Ascending aorta (tissue), 2 donors: ENCODE measurements at regions not wholly inside any gene's neighbourhood (a gene's known extent, or its start where the extent isn't known, plus 50 kb on each side); places are given as distances from the start of the nearest gene placed in this dataset.

Experiments
- DNase-seq, 2 donors: peaks; one replicate each; pipeline ENCODE4 v3.0.0-alpha.2; 2019; ENCODE audit warnings: low spot score in 2 of 2
- H3K27ac ChIP-seq, 2 donors: fragments of 200-600 bp; sonication (generic); one replicate each; pipeline ENCODE4 v1.5.1; 2016 to 2017; ENCODE audit warnings: mild to moderate bottlenecking in 1 of 2
- H3K27me3 ChIP-seq: fragments of 200-600 bp; sonication (generic); one replicate; pipeline ENCODE4 v1.5.1; 2017
- H3K36me3 ChIP-seq, 2 donors: fragments of 200-600 bp; sonication (generic); one replicate each; pipeline ENCODE4 v1.5.1; 2016
- H3K4me1 ChIP-seq, 2 donors: fragments of 200-600 bp; sonication (generic); one replicate each; pipeline ENCODE4 v1.5.1; 2016 to 2017; ENCODE audit warnings: mild to moderate bottlenecking in 1 of 2
- H3K4me3 ChIP-seq, 2 donors: fragments of 200-600 bp; sonication (generic); one replicate each; pipeline ENCODE4 v1.5.1; 2016 to 2017; ENCODE audit warnings: mild to moderate bottlenecking in 1 of 2
- H3K9me3 ChIP-seq, 2 donors: fragments of 200-600 bp; sonication (generic); one replicate each; pipeline ENCODE4 v1.5.1; 2016
- intact Hi-C: fragments of 100-400 bp; cut with DNase I; formaldehyde crosslinking; loops from one replicate; pipeline ENCODE4 v1.15.1; 2023
- TF ChIP-seq, protein P1 (sequence below), 3 experiments: fragments of 200-600 bp in 2 of 3; fragments of 450-650 bp in 1 of 3; sonication (generic) in 2 of 3; IDR thresholded peaks; one replicate each; pipeline ENCODE4 v1.5.1; 2016 to 2019; ENCODE audit warnings: antibody characterized with exemption in 3 of 3, mild to moderate bottlenecking in 1 of 3, moderate library complexity in 1 of 3

GRCh38 chr12:127389923-127390322, 877.0 kb upstream of the TMEM132C start:
- Histone ChIP-seq H3K27ac (no peak overlapping the region), H3K4me3 (no peak overlapping the region), H3K4me1 (no peaks in the 10 kb centered on the region), H3K36me3 (no peaks in the 10 kb centered on the region), H3K27me3 (no peaks in the 10 kb centered on the region), H3K9me3 (no peaks in the 10 kb centered on the region)
- TF ChIP-seq, protein P1, sequence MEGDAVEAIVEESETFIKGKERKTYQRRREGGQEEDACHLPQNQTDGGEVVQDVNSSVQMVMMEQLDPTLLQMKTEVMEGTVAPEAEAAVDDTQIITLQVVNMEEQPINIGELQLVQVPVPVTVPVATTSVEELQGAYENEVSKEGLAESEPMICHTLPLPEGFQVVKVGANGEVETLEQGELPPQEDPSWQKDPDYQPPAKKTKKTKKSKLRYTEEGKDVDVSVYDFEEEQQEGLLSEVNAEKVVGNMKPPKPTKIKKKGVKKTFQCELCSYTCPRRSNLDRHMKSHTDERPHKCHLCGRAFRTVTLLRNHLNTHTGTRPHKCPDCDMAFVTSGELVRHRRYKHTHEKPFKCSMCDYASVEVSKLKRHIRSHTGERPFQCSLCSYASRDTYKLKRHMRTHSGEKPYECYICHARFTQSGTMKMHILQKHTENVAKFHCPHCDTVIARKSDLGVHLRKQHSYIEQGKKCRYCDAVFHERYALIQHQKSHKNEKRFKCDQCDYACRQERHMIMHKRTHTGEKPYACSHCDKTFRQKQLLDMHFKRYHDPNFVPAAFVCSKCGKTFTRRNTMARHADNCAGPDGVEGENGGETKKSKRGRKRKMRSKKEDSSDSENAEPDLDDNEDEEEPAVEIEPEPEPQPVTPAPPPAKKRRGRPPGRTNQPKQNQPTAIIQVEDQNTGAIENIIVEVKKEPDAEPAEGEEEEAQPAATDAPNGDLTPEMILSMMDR (IDR thresholded peaks at IDR 0.05) = no peak
- intact Hi-C loops = no loop called here
- DNase-seq = no peak

DNA sequence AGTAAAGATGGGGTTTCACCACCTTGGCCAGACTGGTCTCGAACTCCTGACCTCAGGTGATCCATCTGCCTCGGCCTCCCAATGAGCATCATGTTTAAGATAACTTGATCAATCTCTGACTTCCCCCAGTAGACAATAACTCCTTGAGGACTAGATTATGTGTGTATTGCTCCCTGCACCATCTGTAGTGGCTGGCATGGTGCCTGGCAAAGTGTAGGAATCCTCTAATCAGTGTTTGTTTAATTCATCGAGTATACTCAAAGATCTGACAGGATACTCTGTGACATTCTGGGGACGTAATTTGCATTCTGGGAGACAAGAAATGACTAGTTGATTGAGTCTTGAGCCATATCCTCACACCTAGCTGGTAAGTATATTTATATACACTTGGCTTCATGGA, 873.5 kb upstream of the TMEM132C start:
- DNase-seq = no peak
- Histone ChIP-seq H3K4me3 (no peak overlapping the region), H3K36me3 (no peaks in the 10 kb centered on the region), H3K4me1 (no peaks in the 10 kb centered on the region), H3K27me3 (no peaks in the 10 kb centered on the region), H3K27ac (no peak overlapping the region), H3K9me3 (no peaks in the 10 kb centered on the region)
- TF ChIP-seq, protein P1 (IDR thresholded peaks at IDR 0.05) = no peak
- intact Hi-C loops = no loop called here

- no peak for DNase-seq
- H3K36me3 ChIP-seq = no peaks in the 10 kb centered on the region
- no peaks in the 10 kb centered on the region for H3K4me1 ChIP-seq
- TF ChIP-seq, protein P1 (IDR thresholded peaks at IDR 0.05) = no peak
- no peak overlapping the region for H3K4me3 ChIP-seq
- intact Hi-C loops = no loop called here
- H3K9me3 ChIP-seq = no peaks in the 10 kb centered on the region
- H3K27me3 ChIP-seq = no peaks in the 10 kb centered on the region
- no peak overlapping the region for H3K27ac ChIP-seq
Observed at GRCh38 chr12:127393896-127394295, 873.1 kb upstream of the TMEM132C start.

- Histone ChIP-seq H3K36me3 (no peaks in the 10 kb centered on the region), H3K27ac (no peak overlapping the region), H3K4me3 (no peak overlapping the region), H3K4me1 (no peaks in the 10 kb centered on the region), H3K9me3 (no peaks in the 10 kb centered on the region), H3K27me3 (no peaks in the 10 kb centered on the region)
- no peak for DNase-seq
- intact Hi-C loops = no loop called here
- TF ChIP-seq, protein P1 (IDR thresholded peaks at IDR 0.05) = no peak
Observed at GRCh38 chr12:127396734-127397133, 870.2 kb upstream of the TMEM132C start.

DNA sequence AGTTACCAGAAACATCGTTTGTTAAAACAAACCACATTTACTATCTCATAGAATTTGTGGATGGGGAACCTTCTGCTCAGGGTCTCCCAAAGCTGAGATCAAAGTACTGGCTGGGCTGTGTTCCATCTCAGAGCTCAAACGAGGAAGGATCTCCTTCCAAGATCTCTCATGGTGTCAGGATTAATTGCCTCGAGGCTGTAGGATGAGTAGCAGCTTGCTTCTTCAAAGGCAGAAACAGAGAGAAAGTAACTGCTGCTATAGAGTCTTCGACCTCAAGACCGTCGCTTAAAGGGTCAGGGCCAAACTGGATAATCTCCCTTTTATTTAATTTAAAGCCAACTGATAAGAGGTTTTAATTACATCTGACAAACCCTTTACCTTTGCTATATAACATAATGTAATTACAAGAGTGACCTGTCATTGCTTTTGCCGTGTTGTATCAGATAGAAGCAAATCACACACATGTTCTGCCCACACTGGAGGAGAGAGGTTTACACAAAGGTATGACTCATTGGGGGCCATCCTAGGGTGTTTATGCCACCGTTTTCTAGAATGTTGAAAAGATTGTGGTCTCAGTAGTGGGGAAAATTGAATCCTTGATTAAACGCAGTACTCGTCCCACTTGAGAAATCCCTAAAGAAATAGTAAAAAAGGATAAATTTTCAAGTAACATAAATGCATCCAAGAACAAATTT, 868.8 kb upstream of the TMEM132C start:
- Histone ChIP-seq H3K27me3 (no peaks in the 10 kb centered on the region), H3K4me1 (no peaks in the 10 kb centered on the region), H3K9me3 (no peaks in the 10 kb centered on the region), H3K4me3 (no peak overlapping the region), H3K27ac (no peak overlapping the region), H3K36me3 (no peaks in the 10 kb centered on the region)
- TF ChIP-seq, protein P1 (IDR thresholded peaks at IDR 0.05) = no peak
- DNase-seq = no peak
- intact Hi-C loops = no loop called here

- DNase-seq = no peak
- Histone ChIP-seq H3K4me3 (no peak overlapping the region), H3K27ac (no peak overlapping the region), H3K36me3 (no peaks in the 10 kb centered on the region), H3K4me1 (no peaks in the 10 kb centered on the region), H3K27me3 (no peaks in the 10 kb centered on the region), H3K9me3 (no peaks in the 10 kb centered on the region)
- intact Hi-C loops = no loop called here
- TF ChIP-seq, protein P1 (IDR thresholded peaks at IDR 0.05) = no peak
Observed at GRCh38 chr12:127399451-127399850, 867.5 kb upstream of the TMEM132C start.
